NOMO-1 treated with DMSO at 0.1 percent for 48 hours (cell line): ENCODE measurements at regions not wholly inside any gene's neighbourhood (a gene's known extent, or its start where the extent isn't known, plus 50 kb on each side); places are given as distances from the start of the nearest gene placed in this dataset.
A peak's percentile ranks its signal among the peaks of the same experiment; 100 is the strongest.
"Not testable (repeated sequence)": the region's sequence is repeated elsewhere in the genome, so short reads cannot be mapped to it uniquely, and the experiment has no call there.

ENCODE experiments used
- DNase-seq: peaks from one replicate; lab custom pipeline; 2025; ENCODE audit not compliant: unreplicated experiment; lab: John Stamatoyannopoulos, UW

GRCh38 chr12:74676955-74677354 lies 139.3 kb downstream of the ATXN7L3B start:
- not testable (repeated sequence) for DNase-seq

GRCh38 chr12:74685385-74685784 lies 147.8 kb downstream of the ATXN7L3B start:
- no peak for DNase-seq

GRCh38 chr12:74689071-74689655 lies 151.5 kb downstream of the ATXN7L3B start:
- DNase-seq = peak; percentile 32

GRCh38 chr12:74689929-74690328 lies 152.3 kb downstream of the ATXN7L3B start:
- DNase-seq = no peak

GRCh38 chr12:74719447-74719846 lies 181.8 kb downstream of the ATXN7L3B start:
- DNase-seq = no peak

- no peak for DNase-seq
Observed at GRCh38 chr12:74722709-74723108, 185.1 kb downstream of the ATXN7L3B start.

GRCh38 chr12:74725154-74725553 lies 187.5 kb downstream of the ATXN7L3B start:
- DNase-seq = no peak

GRCh38 chr12:74728006-74728405 lies 190.4 kb downstream of the ATXN7L3B start:
- DNase-seq = no peak

- no peak for DNase-seq
Observed at GRCh38 chr12:74732164-74732784, 194.6 kb downstream of the ATXN7L3B start.

GRCh38 chr12:74732826-74733225 lies 195.2 kb downstream of the ATXN7L3B start:
- no peak for DNase-seq

- DNase-seq = no peak
Observed at GRCh38 chr12:74741112-74741511, 203.5 kb downstream of the ATXN7L3B start.

GRCh38 chr12:74747305-74747704 lies 209.7 kb downstream of the ATXN7L3B start:
- DNase-seq = no peak

GRCh38 chr12:74751441-74751840 lies 213.8 kb downstream of the ATXN7L3B start:
- DNase-seq = no peak

- DNase-seq = no peak
Observed at GRCh38 chr12:74752215-74752614, 214.6 kb downstream of the ATXN7L3B start.

- DNase-seq = no peak
Observed at GRCh38 chr12:74770552-74770951, 232.9 kb downstream of the ATXN7L3B start.

GRCh38 chr12:74775276-74775675 lies 237.6 kb downstream of the ATXN7L3B start:
- DNase-seq = no peak

GRCh38 chr12:74776378-74776777 lies 238.7 kb downstream of the ATXN7L3B start:
- no peak for DNase-seq

GRCh38 chr12:74780182-74780849 lies 242.7 kb downstream of the ATXN7L3B start:
- no peak for DNase-seq

- DNase-seq = not testable (repeated sequence)
Observed at GRCh38 chr12:74780850-74781241, 243.2 kb downstream of the ATXN7L3B start.

- DNase-seq = no peak
Observed at GRCh38 chr12:74781991-74782485, 244.4 kb downstream of the ATXN7L3B start.

- DNase-seq = no peak
Observed at GRCh38 chr12:74790931-74791330, 253.3 kb downstream of the ATXN7L3B start.

GRCh38 chr12:74791365-74791764 lies 253.7 kb downstream of the ATXN7L3B start:
- no peak for DNase-seq
